Kidney (tissue), 13 donors: ENCODE measurements at regions not wholly inside any gene's neighbourhood (a gene's known extent, or its start where the extent isn't known, plus 50 kb on each side); places are given as distances from the start of the nearest gene placed in this dataset.

Source experiments
- DNase-seq, 5 donors: peaks; one replicate each; pipeline ENCODE4 v3.0.0-alpha.2; 2013 to 2020
- FAIRE-seq: peaks from 2 replicates; lab custom pipeline; 2012; peaks lifted over from hg19 to GRCh38; lab: Jason Lieb, UNC
- H3K27ac ChIP-seq, 2 donors: one replicate each; pipeline ENCODE4 v1.7.0; 2013; ENCODE audit warnings: low read depth in 2 of 2, low read length in 2 of 2, inconsistent platforms in 1 of 2
- H3K27me3 ChIP-seq: one replicate; pipeline ENCODE4 v1.7.1; 2013; ENCODE audit warnings: low read length, inconsistent platforms; ENCODE audit not compliant: control insufficient read depth, insufficient read depth
- H3K36me3 ChIP-seq, 3 donors: one replicate each; pipeline versions ENCODE4 v1.7.0 to v1.7.1; 2013; ENCODE audit warnings: low read length in 3 of 3, control low read depth in 1 of 3, inconsistent platforms in 1 of 3; ENCODE audit not compliant: insufficient read depth in 3 of 3, control insufficient read depth in 2 of 3
- H3K4me1 ChIP-seq, 3 donors: one replicate each; pipeline versions ENCODE4 v1.7.0 to v1.7.1; 2013; ENCODE audit warnings: low read length in 3 of 3, inconsistent platforms in 1 of 3, low read depth in 1 of 3; ENCODE audit not compliant: control insufficient read depth in 2 of 3, insufficient read depth in 2 of 3
- H3K4me3 ChIP-seq, 3 donors: one replicate each; pipeline versions ENCODE4 v1.7.0 to v1.8.1; 2013; ENCODE audit warnings: low read length in 3 of 3, control low read depth in 1 of 3, inconsistent platforms in 1 of 3
- H3K9ac ChIP-seq, 3 donors: one replicate each; pipeline versions ENCODE4 v1.7.0 to v1.7.1; 2013; ENCODE audit warnings: low read length in 3 of 3, control low read depth in 1 of 3, inconsistent platforms in 1 of 3
- H3K9me3 ChIP-seq, 3 donors: one replicate each; pipeline versions ENCODE4 v1.7.0 to v1.7.1; 2013; ENCODE audit warnings: low read length in 3 of 3, control low read depth in 1 of 3, inconsistent platforms in 1 of 3; ENCODE audit not compliant: control insufficient read depth in 2 of 3, insufficient read depth in 1 of 3
- intact Hi-C: fragments of 100-400 bp; cut with DNase I; formaldehyde crosslinking; loops from one replicate; pipeline ENCODE4 v1.11.1; 2022
- TF ChIP-seq, protein P1 (sequence below): IDR thresholded peaks from 3 replicates; pipeline ENCODE4 v1.5.1; 2012; ENCODE audit warnings: mild to moderate bottlenecking, moderate library complexity, borderline replicate concordance; ENCODE audit not compliant: insufficient read depth; ENCODE audit errors: extremely low read depth
- donor health status: control.
- donor health status: control.
- donor health status: control.
- donor health status: control.
- donor health status: control.
- donor health status: DM: yes; HTN: yes; CAD: no.
- donor health status: Normal renal cell carcinoma (clear cell type).

DNA sequence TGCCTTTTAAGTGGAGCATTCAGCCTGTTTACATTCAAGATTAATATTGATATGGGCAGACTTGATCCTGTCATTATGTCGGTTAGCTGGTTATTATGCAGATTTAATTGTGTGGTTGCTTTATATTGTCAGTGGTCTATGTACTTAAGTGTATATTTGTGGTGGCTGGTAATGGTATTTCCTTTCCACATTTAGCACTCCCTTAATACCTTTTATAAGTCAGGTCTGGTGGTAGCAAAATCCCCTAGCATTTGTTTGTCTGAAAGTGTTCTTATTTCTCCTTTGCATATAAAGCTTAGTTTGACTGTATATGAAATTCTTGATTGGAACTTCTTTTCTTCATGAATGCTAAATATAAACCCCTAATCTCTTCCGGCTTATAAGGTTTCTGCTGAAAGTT, 403.7 kb upstream of the EPHA5 start:
- peaks cover 0 to 3% (median 0%) of the 10 kb centered on the region in 3 donors for H3K9me3 ChIP-seq
- no peak for FAIRE-seq
- TF ChIP-seq, protein P1, sequence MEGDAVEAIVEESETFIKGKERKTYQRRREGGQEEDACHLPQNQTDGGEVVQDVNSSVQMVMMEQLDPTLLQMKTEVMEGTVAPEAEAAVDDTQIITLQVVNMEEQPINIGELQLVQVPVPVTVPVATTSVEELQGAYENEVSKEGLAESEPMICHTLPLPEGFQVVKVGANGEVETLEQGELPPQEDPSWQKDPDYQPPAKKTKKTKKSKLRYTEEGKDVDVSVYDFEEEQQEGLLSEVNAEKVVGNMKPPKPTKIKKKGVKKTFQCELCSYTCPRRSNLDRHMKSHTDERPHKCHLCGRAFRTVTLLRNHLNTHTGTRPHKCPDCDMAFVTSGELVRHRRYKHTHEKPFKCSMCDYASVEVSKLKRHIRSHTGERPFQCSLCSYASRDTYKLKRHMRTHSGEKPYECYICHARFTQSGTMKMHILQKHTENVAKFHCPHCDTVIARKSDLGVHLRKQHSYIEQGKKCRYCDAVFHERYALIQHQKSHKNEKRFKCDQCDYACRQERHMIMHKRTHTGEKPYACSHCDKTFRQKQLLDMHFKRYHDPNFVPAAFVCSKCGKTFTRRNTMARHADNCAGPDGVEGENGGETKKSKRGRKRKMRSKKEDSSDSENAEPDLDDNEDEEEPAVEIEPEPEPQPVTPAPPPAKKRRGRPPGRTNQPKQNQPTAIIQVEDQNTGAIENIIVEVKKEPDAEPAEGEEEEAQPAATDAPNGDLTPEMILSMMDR: no peak
- H3K36me3 ChIP-seq: no peaks in the 10 kb centered on the region
- H3K27me3 ChIP-seq: no peaks in the 10 kb centered on the region
- no peak overlapping the region for H3K9ac ChIP-seq
- intact Hi-C loops: no loop called here
- DNase-seq: no peak
- H3K4me3 ChIP-seq: no peak overlapping the region
- H3K27ac ChIP-seq: no peak overlapping the region
- no peaks in the 10 kb centered on the region for H3K4me1 ChIP-seq

DNA sequence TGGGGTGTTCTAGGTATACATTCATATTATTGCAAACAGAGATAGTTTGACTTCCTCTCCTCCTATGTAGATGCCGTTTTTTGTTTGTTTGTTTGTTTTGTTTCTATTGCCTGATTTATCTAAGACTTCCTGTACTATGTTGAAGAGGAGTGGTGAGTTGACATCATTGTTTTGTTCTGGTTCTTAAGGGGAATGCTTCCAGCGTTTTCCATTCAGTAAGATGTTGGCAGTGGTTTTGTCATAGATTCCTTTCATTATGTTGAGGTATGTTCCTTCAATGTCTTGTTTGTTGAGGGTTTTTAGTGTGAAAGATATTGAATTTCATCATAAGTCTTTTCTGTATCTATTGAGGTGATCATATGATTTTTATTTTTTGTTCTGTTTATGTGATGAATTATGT, 401.6 kb upstream of the EPHA5 start:
- no peaks in the 10 kb centered on the region for H3K36me3 ChIP-seq
- TF ChIP-seq, protein P1: no peak
- peaks cover 0 to 3% (median 0%) of the 10 kb centered on the region in 3 donors for H3K9me3 ChIP-seq
- no peaks in the 10 kb centered on the region for H3K4me1 ChIP-seq
- intact Hi-C loops: no loop called here
- FAIRE-seq (no peak), DNase-seq (no peak)
- H3K4me3 ChIP-seq: no peak overlapping the region
- H3K9ac ChIP-seq: no peak overlapping the region
- H3K27me3 ChIP-seq: no peaks in the 10 kb centered on the region
- H3K27ac ChIP-seq: no peak overlapping the region

GRCh38 chr4:66062921-66063320, 392.6 kb upstream of the EPHA5 start:
- TF ChIP-seq, protein P1: no peak
- DNase-seq (no peak), FAIRE-seq (no peak)
- no peak overlapping the region for H3K4me3 ChIP-seq
- H3K36me3 ChIP-seq: no peaks in the 10 kb centered on the region
- no peak overlapping the region for H3K27ac ChIP-seq
- H3K9me3 ChIP-seq: no peaks in the 10 kb centered on the region
- no peaks in the 10 kb centered on the region for H3K27me3 ChIP-seq
- H3K4me1 ChIP-seq: no peaks in the 10 kb centered on the region
- H3K9ac ChIP-seq: no peak overlapping the region
- intact Hi-C loops: no loop called here

- FAIRE-seq: no peak
- Histone ChIP-seq H3K9ac (no peak overlapping the region), H3K27me3 (no peaks in the 10 kb centered on the region), H3K4me1 (no peaks in the 10 kb centered on the region), H3K27ac (no peak overlapping the region), H3K4me3 (no peak overlapping the region), H3K9me3 (no peaks in the 10 kb centered on the region), H3K36me3 (no peaks in the 10 kb centered on the region)
- intact Hi-C loops: no loop called here
- TF ChIP-seq, protein P1: no peak
- no peak for DNase-seq
These were observed 391.8 kb upstream of the EPHA5 start for GRCh38 chr4:66062044-66062443.
